SK-N-SH (cell line): ENCODE measurements at regions not wholly inside any gene's neighbourhood (a gene's known extent, or its start where the extent isn't known, plus 50 kb on each side); places are given as distances from the start of the nearest gene placed in this dataset.

Experiments
- CTCF ChIP-seq: fragments of 200-600 bp; sonication (generic); IDR thresholded peaks from 2 replicates; pipeline ENCODE4 v1.6.1; 2017; ENCODE audit warnings: antibody characterized with exemption, mild to moderate bottlenecking, moderate library complexity
- FOSL2 ChIP-seq: IDR thresholded peaks from 2 replicates; pipeline ENCODE4 v1.4.0; 2012; ENCODE audit warnings: low read depth, mild to moderate bottlenecking, moderate library complexity, borderline replicate concordance
- MEF2A ChIP-seq: IDR thresholded peaks from 2 replicates; pipeline ENCODE4 v1.4.0; 2012; ENCODE audit warnings: low read depth, borderline replicate concordance
- MXI1 ChIP-seq: IDR thresholded peaks from 2 replicates; pipeline ENCODE4 v1.6.1; 2012; ENCODE audit warnings: mild to moderate bottlenecking, low read depth, low read length, improper control_type of control experiment
- POLR2AphosphoS5 ChIP-seq: IDR thresholded peaks from 2 replicates; pipeline ENCODE4 v1.6.1; 2012; ENCODE audit warnings: low read depth, low read length
- RAD21 ChIP-seq: IDR thresholded peaks from 2 replicates; pipeline ENCODE4 v1.6.1; 2012; ENCODE audit warnings: mild to moderate bottlenecking, low read length
- RCOR1 ChIP-seq: fragments of 150-350 bp; IDR thresholded peaks from 2 replicates; pipeline ENCODE4 v1.6.1; 2017; ENCODE audit warnings: antibody characterized with exemption, low read length
- RFX5 ChIP-seq: IDR thresholded peaks from 2 replicates; pipeline ENCODE4 v1.6.1; 2012; ENCODE audit warnings: mild to moderate bottlenecking, improper control_type of control experiment, low read length

- TF ChIP-seq CTCF: no peak
- TF ChIP-seq POLR2AphosphoS5: no peak
- no peak for TF ChIP-seq FOSL2
- no peak for TF ChIP-seq RCOR1
- TF ChIP-seq MXI1: no peak
- no peak for TF ChIP-seq MEF2A
- TF ChIP-seq RAD21: no peak
- TF ChIP-seq RFX5: no peak
Measured at GRCh38 chr3:173216063-173216462, 75.0 kb upstream of the SPATA16 start.
